GM18870 (cell line): ENCODE measurements at regions not wholly inside any gene's neighbourhood (a gene's known extent, or its start where the extent isn't known, plus 50 kb on each side); places are given as distances from the start of the nearest gene placed in this dataset.
"Not testable (repeated sequence)": the region's sequence is repeated elsewhere in the genome, so short reads cannot be mapped to it uniquely, and the experiment has no call there.

ENCODE experiments used
- ATAC-seq: cut with Tn5 transposase; IDR thresholded peaks from one replicate; pipeline ENCODE4 v1.9.1; 2021; ENCODE audit warnings: moderate library complexity; ENCODE audit not compliant: unreplicated experiment

DNA sequence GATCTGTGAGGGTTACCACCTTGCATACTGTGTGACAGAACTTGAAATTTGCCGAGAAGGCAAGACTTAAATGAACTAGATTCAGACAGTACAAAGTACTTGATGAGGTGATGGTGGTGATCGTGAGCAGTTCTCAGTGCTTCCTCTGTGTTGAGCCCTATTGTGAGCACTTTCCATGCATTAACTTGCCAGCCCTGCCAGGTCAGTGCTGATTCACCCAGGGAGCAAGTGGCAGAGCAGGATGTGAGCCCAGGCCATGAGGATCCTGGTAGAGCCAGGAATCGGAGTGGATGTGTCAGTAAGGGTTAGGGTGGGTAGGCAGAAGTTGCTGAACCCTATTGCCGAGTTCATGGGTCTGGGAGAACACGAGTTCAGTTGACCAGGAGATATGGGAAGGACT is 4545.7 kb upstream of the TPTE start:
- ATAC-seq = not testable (repeated sequence)

- ATAC-seq = not testable (repeated sequence)
Measured at GRCh38 chr21:5997586-5997985, 4523.8 kb upstream of the TPTE start.

DNA sequence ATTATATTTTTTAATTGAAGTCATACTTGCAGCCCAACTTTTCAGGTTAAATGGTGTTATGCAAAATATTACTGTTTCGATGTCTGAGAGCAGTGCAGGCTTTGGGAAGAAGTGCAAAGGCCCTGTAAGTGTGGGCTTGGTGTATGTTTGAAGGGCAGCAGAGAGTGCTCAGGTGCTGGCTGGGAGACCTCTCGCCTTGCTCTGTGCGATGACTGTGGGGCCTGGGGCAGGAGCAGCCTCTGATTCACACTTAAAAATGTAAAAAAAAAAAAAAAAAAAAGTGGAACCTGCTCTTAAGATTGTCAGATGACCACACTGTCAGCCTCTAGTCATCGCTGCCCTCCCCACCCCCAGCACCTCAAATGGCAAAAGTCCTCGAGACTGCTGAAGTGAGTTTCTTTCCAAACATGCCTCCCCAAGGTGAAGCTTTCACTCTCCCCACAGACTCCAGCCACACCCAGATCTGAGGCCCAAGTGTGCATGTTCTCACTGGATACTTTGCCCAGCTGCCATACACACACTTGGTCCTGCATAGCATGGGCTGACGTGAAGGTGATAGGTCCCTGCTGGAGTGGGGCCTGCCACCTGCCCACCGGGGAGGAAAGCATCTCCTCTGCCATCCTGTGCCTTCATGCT is 4505.8 kb upstream of the TPTE start:
- not testable (repeated sequence) for ATAC-seq

DNA sequence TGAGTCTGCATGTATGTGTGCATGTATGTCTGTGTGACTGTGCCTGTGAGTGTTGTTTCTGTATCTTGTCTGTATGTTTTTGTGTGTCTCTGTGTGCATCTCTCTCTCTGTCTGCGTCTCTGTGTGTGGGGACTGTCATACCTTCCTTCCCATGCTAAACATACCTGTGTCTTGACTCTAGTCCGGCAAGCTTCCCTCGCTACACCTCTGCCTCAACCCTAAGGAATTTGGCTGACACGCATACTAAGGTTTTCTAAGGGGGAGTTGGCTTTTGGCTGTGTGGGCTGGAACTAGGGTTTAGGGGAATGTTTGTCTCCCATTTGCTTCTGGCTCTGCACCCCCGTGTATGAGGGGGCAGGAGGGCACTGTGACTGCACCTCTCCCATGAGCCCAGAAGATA is 4500.9 kb upstream of the TPTE start:
- not testable (repeated sequence) for ATAC-seq

DNA sequence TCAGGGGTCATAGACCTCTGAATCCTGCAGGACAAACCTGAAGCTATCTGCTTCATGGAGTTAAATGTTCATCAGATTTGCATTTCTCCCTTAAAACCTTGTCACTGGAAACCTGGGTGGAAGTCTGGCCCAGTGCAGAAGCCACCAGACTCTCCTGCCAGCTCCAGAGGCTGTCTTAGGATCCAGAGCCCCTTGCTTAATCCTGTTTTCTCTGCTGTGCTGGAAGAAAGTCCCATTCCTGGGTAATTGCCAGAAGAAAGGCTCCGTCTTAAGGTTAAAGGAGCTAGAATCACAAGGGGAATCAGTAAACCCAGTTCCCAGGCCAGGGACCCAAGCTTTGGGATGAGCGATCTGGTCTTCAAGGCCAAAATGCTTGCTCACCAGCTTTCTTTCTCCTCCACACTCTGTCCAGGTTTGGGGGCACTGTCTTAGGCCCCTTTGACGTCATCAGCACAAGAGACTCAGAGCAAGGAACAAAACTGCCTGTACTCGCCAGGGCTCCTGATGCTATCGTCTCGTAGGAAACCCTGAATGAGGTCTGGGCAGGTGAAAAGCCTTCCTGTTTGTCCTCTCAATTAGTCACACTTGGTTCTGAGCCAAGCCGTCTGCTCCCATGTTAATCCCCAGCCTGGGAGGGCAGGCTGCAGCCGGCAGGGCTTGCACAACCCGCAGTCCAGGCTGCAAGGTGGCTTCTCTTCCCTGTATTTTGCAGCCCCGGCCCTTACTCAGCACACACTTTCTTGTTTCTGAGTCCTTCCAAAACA is 4500.2 kb upstream of the TPTE start:
- not testable (repeated sequence) for ATAC-seq

GRCh38 chr21:6021717-6022270 is 4499.6 kb upstream of the TPTE start:
- ATAC-seq = not testable (repeated sequence)

GRCh38 chr21:6023331-6023730 is 4498.1 kb upstream of the TPTE start:
- not testable (repeated sequence) for ATAC-seq

DNA sequence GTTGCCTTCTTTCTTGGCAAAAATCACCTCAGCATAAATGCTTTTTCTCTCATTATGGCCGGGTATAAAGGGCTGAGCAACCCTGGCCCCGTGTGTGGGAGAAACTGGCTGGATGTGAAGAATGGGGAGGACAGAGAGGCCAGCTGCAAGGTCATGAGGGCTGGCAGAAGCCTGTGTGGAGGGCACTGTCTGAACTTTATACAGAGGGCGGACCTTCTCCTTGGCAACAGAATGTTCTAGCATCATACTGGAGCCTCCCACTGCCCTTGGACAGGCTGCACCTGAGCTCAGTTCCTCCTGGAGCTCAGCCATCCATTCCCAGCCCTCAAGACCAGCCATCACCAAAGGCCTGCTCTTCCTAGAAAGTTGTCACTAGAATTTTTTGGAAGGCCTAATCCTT is 4496.2 kb upstream of the TPTE start:
- not testable (repeated sequence) for ATAC-seq

DNA sequence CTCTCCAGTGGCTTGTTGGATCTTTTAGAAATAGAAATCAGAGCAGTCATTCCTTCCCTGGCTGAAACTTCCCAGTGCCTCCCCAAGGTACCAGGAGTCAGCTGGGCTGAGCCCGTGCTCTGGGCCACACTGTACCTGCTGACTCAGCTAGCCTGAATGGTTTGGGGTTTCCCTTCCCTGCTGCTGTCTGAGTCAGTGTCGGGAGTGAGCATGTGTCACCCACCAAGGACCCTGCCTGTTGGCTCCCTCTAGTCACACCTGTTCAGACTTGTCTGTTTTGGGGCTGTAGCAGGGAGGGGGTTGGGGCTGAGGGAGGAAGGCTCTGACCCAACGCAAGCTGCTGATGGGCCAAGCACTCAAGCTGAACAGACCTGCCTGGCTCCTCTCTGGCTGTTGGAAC is 4493.9 kb upstream of the TPTE start:
- not testable (repeated sequence) for ATAC-seq

GRCh38 chr21:6034124-6034678 is 4487.2 kb upstream of the TPTE start:
- ATAC-seq = not testable (repeated sequence)

DNA sequence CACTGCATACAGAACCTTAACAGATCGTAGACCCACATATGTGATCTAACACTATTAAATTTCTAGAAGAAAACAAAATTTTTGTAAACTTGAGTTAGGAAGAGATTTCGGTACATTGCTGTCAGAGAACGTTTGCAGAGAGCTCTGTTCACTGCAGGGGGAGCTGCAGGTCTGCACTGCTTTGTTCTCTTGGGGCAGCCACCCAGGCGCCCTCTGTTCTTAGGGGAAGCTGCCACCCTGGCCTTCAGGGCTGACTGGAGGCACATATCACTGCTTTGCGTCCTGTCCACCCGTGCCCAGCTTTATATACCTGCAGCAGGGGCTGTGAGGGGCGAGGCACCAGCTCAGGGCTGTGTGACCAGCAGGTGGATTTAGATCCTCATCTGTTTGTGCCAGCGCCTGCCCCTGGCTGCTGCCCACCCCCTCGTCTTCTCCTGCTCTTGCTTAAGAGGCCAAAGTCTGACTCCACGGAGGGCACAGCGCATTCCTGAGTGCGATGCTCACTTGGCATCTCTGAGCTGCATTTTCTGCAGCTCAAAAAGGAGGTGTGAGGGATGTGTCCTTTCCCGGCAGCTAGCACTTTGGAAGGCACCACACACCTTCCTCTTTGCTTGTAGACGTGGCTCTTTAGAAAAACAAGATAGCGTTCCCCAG is 4486.4 kb upstream of the TPTE start:
- ATAC-seq = not testable (repeated sequence)

GRCh38 chr21:6035474-6036155 is 4485.8 kb upstream of the TPTE start:
- ATAC-seq = not testable (repeated sequence)

DNA sequence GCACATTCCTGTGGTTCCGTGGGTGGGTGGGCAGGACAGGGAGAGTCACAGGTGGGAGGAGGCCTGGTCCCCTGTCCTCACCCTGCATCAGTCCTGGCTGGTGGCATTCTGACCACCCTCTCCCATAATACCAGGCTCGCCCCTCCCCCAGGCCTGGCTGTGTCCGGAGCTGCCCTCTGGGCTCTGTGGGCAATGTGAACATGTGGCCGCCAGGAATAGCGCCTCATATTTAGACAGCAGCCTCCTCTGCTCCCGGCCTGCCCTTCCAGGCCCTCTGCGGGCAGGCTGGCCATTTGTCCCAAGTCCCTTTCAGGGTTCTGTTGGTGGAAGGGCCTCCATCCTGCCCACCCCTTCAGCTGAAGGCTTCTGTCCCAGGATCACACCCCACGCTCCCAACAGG is 4482.2 kb upstream of the TPTE start:
- not testable (repeated sequence) for ATAC-seq

GRCh38 chr21:6040095-6040494 is 4481.3 kb upstream of the TPTE start:
- ATAC-seq = not testable (repeated sequence)

DNA sequence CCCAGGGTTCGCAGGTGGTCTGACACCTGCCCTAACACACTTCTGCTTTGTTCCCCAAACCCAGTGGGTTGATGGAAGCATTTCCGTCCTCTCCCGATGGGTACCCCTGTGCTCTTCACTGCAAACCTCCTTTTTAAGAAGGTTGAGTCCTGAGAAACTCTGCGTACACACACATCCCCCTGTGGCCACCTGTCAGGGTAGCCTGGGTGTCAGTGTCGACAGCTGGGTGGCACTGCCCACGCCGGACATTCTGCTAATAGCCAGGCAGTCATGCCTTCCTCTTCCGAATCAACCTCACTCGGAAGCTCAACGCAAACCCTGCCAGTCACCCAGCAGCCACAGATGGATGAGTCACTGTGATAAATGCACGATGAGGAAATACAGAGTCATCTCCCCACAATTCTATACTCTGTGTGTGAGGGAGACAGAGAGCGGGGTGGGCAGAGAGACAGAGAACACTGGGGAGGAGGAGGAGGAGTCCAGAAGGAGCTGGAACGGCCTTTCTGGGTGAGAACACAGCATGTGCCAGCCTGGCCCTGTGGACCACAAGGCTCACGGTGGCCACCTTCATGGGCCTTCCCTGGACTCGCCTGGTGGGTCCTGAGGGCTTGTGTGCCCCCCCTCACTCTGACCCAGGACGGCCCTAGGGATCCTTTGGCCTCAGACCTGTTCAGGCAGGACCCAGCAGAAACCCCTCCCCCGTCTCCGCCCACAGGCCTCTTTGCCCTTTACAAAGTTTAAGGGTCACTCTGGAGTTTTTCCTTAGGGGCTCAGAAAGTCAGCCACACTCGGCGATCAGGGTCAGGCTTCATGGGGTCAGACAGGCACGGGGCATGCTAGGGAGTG is 4477.7 kb upstream of the TPTE start:
- not testable (repeated sequence) for ATAC-seq

DNA sequence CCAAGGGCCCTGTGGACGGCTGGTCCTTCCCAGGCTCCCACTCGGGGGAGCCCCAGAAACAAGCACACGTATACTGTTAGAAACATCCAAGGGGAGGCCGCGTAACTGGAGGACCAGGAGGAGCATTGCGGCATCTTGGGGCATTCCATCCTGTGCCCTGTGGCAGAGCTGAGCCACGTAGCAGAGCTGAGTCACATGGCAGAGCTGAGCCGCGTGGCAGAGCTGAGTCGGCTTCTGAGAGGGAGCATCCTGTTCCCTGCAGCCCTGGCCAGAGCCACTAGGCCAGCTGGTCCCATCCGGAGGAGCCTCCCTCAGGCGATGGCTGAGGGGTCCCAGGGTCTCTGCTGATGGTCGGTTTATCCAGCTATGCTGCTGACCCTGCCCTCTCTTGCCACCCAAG is 4476.7 kb upstream of the TPTE start:
- not testable (repeated sequence) for ATAC-seq

GRCh38 chr21:6049930-6050329 is 4471.5 kb upstream of the TPTE start:
- not testable (repeated sequence) for ATAC-seq

DNA sequence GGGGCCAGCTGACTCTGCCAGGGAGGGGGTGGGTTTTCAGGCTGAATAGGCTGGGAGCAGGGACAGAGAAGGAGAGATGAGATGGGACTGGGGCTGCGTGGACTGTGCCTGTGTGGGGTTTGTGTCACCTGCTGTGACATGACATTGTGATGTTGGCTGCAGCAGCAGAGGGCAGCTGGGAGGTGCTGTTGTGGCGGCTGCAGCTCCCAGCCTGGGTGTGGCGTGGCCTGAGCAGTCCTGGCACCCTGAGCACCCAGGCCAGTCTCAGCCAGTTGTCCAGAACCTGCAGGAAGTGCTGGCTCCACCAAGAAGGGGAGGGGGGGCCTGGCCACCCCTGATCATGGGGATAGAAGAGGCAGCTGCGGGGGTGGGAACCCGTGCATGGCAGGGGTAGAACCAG is 4469.3 kb upstream of the TPTE start:
- ATAC-seq = not testable (repeated sequence)

- not testable (repeated sequence) for ATAC-seq
Measured at GRCh38 chr21:6053145-6053544, 4468.2 kb upstream of the TPTE start.

DNA sequence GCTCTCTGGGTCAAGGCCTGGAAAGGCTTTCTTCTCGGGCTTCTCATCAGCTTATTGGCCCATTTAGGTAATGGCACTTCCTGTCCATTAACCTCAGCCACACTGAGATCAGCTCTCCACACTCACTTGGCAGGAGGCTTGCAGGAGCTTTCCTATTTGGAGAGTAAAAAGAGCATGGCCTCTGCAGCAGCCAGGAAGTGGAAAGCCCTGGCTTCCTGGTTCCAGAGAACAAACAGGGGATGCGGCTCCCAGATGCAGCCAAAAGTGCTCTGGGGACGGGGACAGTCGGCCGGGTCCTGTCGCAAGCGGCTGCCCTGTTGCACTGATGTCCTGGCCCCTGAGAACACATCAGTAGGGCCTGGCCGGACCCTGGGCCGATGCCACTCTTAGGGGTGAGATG is 4462.4 kb upstream of the TPTE start:
- ATAC-seq = not testable (repeated sequence)
